ENCODE measurements at regions not wholly inside any gene's neighbourhood (a gene's known extent, or its start where the extent isn't known, plus 50 kb on each side); places are given as distances from the start of the nearest gene placed in this dataset.

DNA sequence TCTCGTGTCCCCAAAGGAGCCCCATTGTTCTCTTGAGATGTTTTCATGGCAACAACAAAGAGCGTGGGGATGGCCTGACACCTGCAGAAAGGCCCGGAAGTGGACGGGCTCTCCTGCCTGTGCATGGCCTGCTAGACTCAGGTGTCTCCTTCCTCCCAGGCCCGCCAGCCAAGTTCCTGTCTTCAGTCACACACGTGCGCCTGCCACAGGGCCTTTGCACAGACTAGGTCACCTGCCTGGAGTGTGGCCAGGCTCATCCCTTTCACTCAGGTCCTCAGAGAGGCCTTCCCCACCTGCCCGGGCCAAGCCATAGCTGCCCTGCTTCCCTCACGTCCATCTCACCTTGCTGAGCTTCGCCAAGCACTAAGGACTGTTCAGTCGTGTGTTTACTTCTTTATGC, 300.9 kb downstream of the FOXL1 start:
- Mint-ChIP-seq H3K9me3 (ENCODE audit: unreplicated experiment) (no peaks in the 10 kb centered on the region), H3K4me3 (ENCODE audit: unreplicated experiment) (no peak overlapping the region), H3K36me3 (ENCODE audit: low read depth, unreplicated experiment) (no peaks in the 10 kb centered on the region), H3K4me1 (ENCODE audit: unreplicated experiment) (peaks cover 16% of the 10 kb centered on the region), H3K27me3 (ENCODE audit: unreplicated experiment) (peaks cover 9% of the 10 kb centered on the region), H3K27ac (ENCODE audit: unreplicated experiment) (peak overlapping the region; percentile 30)
- no peak for DNase-seq (ENCODE audit: low spot score)
- TF ChIP-seq, protein P1, sequence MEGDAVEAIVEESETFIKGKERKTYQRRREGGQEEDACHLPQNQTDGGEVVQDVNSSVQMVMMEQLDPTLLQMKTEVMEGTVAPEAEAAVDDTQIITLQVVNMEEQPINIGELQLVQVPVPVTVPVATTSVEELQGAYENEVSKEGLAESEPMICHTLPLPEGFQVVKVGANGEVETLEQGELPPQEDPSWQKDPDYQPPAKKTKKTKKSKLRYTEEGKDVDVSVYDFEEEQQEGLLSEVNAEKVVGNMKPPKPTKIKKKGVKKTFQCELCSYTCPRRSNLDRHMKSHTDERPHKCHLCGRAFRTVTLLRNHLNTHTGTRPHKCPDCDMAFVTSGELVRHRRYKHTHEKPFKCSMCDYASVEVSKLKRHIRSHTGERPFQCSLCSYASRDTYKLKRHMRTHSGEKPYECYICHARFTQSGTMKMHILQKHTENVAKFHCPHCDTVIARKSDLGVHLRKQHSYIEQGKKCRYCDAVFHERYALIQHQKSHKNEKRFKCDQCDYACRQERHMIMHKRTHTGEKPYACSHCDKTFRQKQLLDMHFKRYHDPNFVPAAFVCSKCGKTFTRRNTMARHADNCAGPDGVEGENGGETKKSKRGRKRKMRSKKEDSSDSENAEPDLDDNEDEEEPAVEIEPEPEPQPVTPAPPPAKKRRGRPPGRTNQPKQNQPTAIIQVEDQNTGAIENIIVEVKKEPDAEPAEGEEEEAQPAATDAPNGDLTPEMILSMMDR (IDR thresholded peaks at IDR 0.05; ENCODE audit: unreplicated experiment), result no peak

DNA sequence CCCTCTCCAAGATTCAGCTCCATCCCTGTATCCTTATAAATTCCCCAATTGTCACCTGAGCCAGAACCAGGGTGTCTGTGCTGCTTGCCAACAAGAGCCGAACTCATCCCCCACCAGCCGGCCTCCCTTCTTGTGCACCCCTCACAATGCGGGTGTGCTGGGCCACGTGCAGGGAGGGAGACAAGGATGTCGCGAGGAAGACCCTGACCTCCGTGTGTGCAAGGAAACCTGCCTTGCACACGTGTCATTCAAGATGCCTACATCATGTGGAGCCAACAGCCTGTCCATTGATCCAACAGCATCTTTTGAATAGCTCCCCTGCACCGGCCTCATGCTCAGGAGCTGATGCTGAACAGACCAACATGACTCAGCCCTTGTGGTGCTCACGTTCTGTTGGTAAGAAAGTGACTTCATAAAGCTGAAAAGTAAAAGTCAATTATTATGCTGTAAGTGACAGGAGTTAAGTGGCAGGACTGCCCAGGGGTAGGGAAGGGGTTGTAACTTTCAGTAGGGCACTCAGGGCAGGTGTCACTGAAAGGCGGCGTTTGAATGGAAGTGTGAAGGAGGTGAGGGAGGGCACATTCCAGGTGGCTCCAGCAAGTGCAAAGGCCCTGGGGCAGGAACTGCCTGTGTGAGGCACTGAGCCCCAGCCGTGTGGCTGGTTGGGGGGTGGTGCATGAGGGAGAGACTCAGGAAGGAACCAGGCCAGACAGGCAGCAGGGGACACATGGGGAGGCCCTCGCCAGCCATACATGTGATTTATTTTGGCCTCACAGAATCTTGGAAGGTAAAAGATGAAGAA, 302.2 kb downstream of the FOXL1 start:
- Mint-ChIP-seq H3K27ac (ENCODE audit: unreplicated experiment) (no peak overlapping the region), H3K9me3 (ENCODE audit: unreplicated experiment) (no peaks in the 10 kb centered on the region), H3K36me3 (ENCODE audit: low read depth, unreplicated experiment) (no peaks in the 10 kb centered on the region), H3K27me3 (ENCODE audit: unreplicated experiment) (peaks cover 9% of the 10 kb centered on the region), H3K4me1 (ENCODE audit: unreplicated experiment) (peaks cover 20% of the 10 kb centered on the region), H3K4me3 (ENCODE audit: unreplicated experiment) (no peak overlapping the region)
- TF ChIP-seq, protein P1 (IDR thresholded peaks at IDR 0.05; ENCODE audit: unreplicated experiment), result no peak
- DNase-seq (ENCODE audit: low spot score), result no peak

DNA sequence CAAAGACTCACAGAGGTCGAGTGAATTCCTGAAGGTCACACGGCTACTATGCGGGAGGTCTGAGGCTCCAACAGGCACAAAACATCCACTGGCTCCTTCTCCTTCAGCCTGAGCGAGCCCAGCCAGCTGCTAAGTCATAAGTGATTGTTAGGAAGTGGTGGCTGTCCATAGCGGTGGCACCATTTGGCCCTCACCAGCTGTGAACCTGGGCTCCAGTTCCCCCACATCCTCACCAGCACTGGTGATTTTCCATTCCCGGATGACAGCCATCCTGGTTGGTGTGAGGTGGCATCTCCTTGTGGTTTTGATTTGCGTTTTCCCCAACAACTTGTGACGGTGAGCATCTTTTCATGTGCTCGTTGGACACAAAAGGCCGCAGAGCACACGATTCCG, 302.8 kb downstream of the FOXL1 start:
- TF ChIP-seq, protein P1 (IDR thresholded peaks at IDR 0.05; ENCODE audit: unreplicated experiment), result no peak
- peaks cover 9% of the 10 kb centered on the region for H3K27me3 Mint-ChIP-seq (ENCODE audit: unreplicated experiment)
- H3K9me3 Mint-ChIP-seq (ENCODE audit: unreplicated experiment), result no peaks in the 10 kb centered on the region
- no peak overlapping the region for H3K4me3 Mint-ChIP-seq (ENCODE audit: unreplicated experiment)
- H3K4me1 Mint-ChIP-seq (ENCODE audit: unreplicated experiment), result peaks cover 20% of the 10 kb centered on the region
- no peak for DNase-seq (ENCODE audit: low spot score)
- no peaks in the 10 kb centered on the region for H3K36me3 Mint-ChIP-seq (ENCODE audit: low read depth, unreplicated experiment)
- no peak overlapping the region for H3K27ac Mint-ChIP-seq (ENCODE audit: unreplicated experiment)

DNA sequence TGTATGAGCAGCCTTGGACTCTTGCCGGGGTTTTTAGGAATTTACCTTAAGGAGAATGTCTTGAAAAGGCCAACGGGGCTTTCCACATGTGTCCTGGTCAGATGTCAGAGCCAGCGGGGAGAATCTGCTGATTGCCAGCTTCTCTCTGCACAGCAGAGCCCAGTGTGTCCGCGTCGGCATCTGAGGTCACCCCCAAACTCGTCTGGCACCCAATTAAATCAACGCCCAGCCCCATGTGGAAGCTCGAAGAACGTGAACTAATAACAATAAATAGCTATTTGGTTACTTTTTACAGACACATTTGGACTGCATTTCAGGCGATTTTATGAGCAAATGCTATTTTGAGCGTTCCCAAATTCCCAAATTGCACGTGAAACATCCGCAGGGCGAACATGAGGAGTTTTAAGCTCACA, 303.5 kb downstream of the FOXL1 start:
- Mint-ChIP-seq H3K9me3 (ENCODE audit: unreplicated experiment) (no peaks in the 10 kb centered on the region), H3K4me1 (ENCODE audit: unreplicated experiment) (peaks cover 20% of the 10 kb centered on the region), H3K36me3 (ENCODE audit: low read depth, unreplicated experiment) (no peaks in the 10 kb centered on the region), H3K27ac (ENCODE audit: unreplicated experiment) (no peak overlapping the region), H3K27me3 (ENCODE audit: unreplicated experiment) (peaks cover 9% of the 10 kb centered on the region), H3K4me3 (ENCODE audit: unreplicated experiment) (no peak overlapping the region)
- TF ChIP-seq, protein P1 (IDR thresholded peaks at IDR 0.05; ENCODE audit: unreplicated experiment), result no peak
- no peak for DNase-seq (ENCODE audit: low spot score)

DNA sequence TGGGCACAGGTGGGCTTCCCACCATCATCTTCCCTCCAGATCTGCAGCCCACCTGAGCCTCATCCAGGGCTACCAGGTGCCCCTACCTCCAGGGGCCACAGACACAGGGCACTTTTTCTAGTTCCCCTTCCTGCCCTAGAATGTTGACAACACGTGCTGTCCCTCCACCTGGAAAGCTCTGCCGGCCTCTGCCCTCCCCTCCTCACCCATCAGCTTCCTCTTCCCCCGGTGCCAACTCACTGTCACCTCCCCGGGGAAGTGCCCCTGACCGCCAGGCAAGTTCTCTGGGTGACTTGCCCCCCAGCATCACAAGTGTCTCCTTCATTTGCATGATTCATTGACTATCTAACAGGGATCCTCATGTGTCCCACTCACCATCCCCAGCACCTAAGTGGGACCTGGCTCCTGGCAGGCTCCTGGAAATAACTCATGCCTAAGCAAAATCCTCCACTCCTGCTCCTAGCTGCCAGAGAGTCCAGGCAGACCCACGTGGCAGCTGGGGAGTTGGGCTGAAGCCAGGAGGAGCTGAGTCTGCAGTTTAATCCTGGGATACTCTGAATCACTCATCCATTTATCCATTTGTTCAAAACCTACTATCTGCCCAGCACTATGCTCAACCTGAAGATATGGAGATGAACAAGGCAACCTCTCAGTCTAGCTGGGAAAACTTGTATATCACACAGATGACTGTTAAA, 304.4 kb downstream of the FOXL1 start:
- peaks cover 17% of the 10 kb centered on the region for H3K4me1 Mint-ChIP-seq (ENCODE audit: unreplicated experiment)
- no peak for DNase-seq (ENCODE audit: low spot score)

More for the DNA sequence above, 304.4 kb downstream of the FOXL1 start:
- TF ChIP-seq, protein P1 (IDR thresholded peaks at IDR 0.05; ENCODE audit: unreplicated experiment), result no peak
- Mint-ChIP-seq H3K9me3 (ENCODE audit: unreplicated experiment) (no peaks in the 10 kb centered on the region), H3K4me3 (ENCODE audit: unreplicated experiment) (no peak overlapping the region), H3K36me3 (ENCODE audit: low read depth, unreplicated experiment) (no peaks in the 10 kb centered on the region), H3K27me3 (ENCODE audit: unreplicated experiment) (peaks cover 9% of the 10 kb centered on the region), H3K27ac (ENCODE audit: unreplicated experiment) (no peak overlapping the region)

All from endothelial cell (in vitro differentiated cells).